Neutrophil (primary cell): ENCODE measurements at regions not wholly inside any gene's neighbourhood (a gene's known extent, or its start where the extent isn't known, plus 50 kb on each side); places are given as distances from the start of the nearest gene placed in this dataset.
"Not testable (repeated sequence)": the region's sequence is repeated elsewhere in the genome, so short reads cannot be mapped to it uniquely, and the experiment has no call there.

Experiments used
- H3K27ac ChIP-seq: fragments of 200-600 bp; sonication (generic); 2 replicates; pipeline ENCODE4 v1.5.1; 2016; ENCODE audit warnings: mild to moderate bottlenecking, moderate library complexity
- H3K27me3 ChIP-seq: fragments of 200-600 bp; sonication (generic); 2 replicates; pipeline ENCODE4 v1.6.0; 2016; ENCODE audit warnings: mild to moderate bottlenecking
- H3K36me3 ChIP-seq: fragments of 200-600 bp; sonication (generic); 2 replicates; pipeline ENCODE4 v1.5.1; 2017
- H3K4me1 ChIP-seq, 2 experiments: fragments of 200-600 bp in 1 of 2; sonication (generic) in 1 of 2; 1 replicate in 1 of 2; 2 replicates in 1 of 2; pipeline versions ENCODE4 v1.5.1 to v1.6.1; 2013 to 2016; ENCODE audit warnings: low read depth in 1 of 2, low read length in 1 of 2, mild to moderate bottlenecking in 1 of 2, moderate library complexity in 1 of 2; ENCODE audit not compliant: control insufficient read depth in 1 of 2, insufficient read depth in 1 of 2
- H3K4me3 ChIP-seq, 2 experiments: fragments of 200-600 bp in 1 of 2; sonication (generic) in 1 of 2; 1 replicate in 1 of 2; 2 replicates in 1 of 2; pipeline ENCODE4 v1.5.1; 2013 to 2016; ENCODE audit warnings: low read depth in 1 of 2, low read length in 1 of 2, mild to moderate bottlenecking in 1 of 2, moderate library complexity in 1 of 2
- H3K9me3 ChIP-seq: fragments of 200-600 bp; sonication (generic); 2 replicates; pipeline ENCODE4 v1.5.1; 2016
- TF ChIP-seq, protein P1 (sequence below): fragments of 200-600 bp; sonication (generic); IDR thresholded peaks from 2 replicates; pipeline ENCODE4 v1.5.1; 2016; ENCODE audit warnings: antibody characterized with exemption

DNA sequence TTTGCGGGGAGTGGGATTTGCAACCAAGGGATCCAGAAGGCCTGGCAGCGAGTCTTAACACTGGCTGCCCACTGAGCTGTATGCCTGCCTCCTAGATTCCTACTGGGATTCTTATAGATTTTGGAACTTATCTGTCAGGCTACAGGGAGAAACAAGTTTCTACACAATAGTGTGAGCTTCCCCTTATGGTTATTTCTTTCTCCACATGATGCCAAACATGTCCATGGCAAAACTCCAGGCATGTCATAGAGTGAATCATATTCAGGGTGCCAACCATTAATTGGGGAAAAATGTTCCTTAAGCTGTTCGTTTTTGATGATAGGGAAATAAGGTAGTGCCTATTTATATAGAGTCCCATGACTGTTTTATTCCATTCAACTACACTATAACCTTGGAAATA, 1185.2 kb upstream of the CELF4 start:
- Histone ChIP-seq H3K4me1 (no peaks in the 10 kb centered on the region), H3K9me3 (no peaks in the 10 kb centered on the region), H3K36me3 (no peaks in the 10 kb centered on the region), H3K27ac (no peak overlapping the region), H3K4me3 (no peak overlapping the region), H3K27me3 (no peaks in the 10 kb centered on the region)
- TF ChIP-seq, protein P1, sequence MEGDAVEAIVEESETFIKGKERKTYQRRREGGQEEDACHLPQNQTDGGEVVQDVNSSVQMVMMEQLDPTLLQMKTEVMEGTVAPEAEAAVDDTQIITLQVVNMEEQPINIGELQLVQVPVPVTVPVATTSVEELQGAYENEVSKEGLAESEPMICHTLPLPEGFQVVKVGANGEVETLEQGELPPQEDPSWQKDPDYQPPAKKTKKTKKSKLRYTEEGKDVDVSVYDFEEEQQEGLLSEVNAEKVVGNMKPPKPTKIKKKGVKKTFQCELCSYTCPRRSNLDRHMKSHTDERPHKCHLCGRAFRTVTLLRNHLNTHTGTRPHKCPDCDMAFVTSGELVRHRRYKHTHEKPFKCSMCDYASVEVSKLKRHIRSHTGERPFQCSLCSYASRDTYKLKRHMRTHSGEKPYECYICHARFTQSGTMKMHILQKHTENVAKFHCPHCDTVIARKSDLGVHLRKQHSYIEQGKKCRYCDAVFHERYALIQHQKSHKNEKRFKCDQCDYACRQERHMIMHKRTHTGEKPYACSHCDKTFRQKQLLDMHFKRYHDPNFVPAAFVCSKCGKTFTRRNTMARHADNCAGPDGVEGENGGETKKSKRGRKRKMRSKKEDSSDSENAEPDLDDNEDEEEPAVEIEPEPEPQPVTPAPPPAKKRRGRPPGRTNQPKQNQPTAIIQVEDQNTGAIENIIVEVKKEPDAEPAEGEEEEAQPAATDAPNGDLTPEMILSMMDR: no peak

DNA sequence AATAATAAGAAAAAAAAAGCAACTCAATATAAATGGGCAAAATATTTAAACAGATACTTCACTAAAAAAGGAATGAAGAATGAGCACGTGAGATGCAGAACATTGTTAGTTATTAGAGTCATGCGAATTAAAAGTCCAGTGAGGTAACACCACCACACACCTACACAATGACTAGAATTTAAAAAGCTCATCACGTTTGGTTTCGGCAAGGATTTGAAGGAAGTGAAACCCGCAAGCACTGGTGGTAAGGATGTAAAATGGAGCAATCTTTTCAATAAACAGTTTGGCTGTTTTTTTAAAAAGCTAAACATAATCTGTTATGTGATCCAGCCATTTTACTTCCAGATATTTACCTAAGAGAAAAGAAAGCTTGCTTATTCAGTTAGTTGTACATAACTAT, 1181.6 kb upstream of the CELF4 start:
- no peak overlapping the region for H3K27ac ChIP-seq
- TF ChIP-seq, protein P1: no peak
- H3K27me3 ChIP-seq: no peaks in the 10 kb centered on the region
- H3K4me3 ChIP-seq: no peak overlapping the region
- H3K9me3 ChIP-seq: no peaks in the 10 kb centered on the region
- H3K4me1 ChIP-seq: no peaks in the 10 kb centered on the region
- no peaks in the 10 kb centered on the region for H3K36me3 ChIP-seq

DNA sequence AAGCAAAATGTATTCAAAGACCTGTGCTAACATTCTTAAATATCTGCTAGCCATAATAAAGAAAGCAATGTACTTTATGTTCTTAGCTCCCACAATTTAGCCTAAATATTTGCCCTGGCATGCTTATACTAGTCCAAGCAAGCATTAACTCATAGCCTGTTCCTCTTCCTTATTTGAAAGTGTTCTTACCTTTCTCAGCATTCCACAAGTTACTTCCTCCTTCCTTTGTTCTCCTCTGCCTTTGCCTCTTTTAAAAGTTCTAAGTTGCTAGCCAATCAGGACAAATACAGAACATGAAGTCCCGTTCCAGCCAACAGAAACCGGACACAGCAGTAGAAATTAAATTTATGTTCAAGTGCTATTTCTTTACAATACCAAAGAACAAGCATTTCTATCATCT, 1154.6 kb upstream of the CELF4 start:
- not testable (repeated sequence) for H3K4me3 ChIP-seq, H3K27ac ChIP-seq, H3K4me1 ChIP-seq, H3K9me3 ChIP-seq, H3K36me3 ChIP-seq, H3K27me3 ChIP-seq

DNA sequence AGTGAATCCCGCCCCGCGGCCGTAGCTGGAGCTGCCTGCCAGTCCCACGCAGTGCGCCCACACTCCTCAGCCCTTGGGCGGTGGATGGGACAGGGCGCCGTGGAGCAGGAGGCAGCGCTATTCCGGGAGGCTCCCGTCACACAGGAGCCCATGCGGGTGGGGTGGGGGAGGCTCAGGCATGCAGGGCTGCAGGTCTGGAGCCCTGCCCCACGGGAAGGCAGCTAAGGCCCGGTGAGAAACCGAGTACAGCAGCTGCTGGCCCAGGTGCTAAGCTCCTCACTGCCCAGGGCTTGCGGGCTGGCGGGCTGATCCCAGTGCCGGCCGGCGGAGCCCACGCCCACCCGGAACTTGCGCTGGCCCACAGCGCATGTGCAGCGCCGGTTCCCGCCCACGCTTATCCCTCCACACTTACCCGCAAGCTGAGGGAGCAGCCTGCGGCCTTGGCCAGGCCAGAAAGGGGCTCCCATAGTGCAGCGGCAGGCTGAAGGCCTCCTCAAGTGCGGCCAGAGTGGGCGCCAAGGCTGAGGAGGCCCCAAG, 1152.8 kb upstream of the CELF4 start:
- TF ChIP-seq, protein P1: no peak
- Histone ChIP-seq H3K4me3 (no peak overlapping the region), H3K4me1 (no peaks in the 10 kb centered on the region), H3K27me3 (no peaks in the 10 kb centered on the region), H3K9me3 (no peaks in the 10 kb centered on the region), H3K27ac (no peak overlapping the region), H3K36me3 (no peaks in the 10 kb centered on the region)

DNA sequence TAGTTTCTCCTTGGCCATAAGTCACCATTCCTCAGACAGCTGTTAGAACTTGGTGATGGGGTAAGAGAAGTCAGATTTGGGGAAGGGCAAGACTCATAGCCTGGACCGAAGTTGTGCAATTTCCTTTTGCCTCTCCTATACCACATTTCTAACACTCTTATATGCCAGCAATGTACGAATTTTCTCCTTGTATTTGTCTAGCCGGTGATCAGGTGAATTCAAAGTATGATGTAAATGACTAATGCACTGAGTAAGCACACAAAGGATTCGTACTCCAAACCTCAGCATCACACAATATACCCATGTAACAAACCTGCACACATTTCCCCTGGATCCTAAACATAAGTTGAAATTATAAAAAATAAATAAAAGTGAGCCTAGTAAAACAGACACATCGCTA, 1143.5 kb upstream of the CELF4 start:
- no peaks in the 10 kb centered on the region for H3K27me3 ChIP-seq
- H3K4me3 ChIP-seq: no peak overlapping the region
- no peaks in the 10 kb centered on the region for H3K4me1 ChIP-seq
- H3K27ac ChIP-seq: no peak overlapping the region
- no peaks in the 10 kb centered on the region for H3K9me3 ChIP-seq
- TF ChIP-seq, protein P1: no peak
- H3K36me3 ChIP-seq: no peaks in the 10 kb centered on the region

DNA sequence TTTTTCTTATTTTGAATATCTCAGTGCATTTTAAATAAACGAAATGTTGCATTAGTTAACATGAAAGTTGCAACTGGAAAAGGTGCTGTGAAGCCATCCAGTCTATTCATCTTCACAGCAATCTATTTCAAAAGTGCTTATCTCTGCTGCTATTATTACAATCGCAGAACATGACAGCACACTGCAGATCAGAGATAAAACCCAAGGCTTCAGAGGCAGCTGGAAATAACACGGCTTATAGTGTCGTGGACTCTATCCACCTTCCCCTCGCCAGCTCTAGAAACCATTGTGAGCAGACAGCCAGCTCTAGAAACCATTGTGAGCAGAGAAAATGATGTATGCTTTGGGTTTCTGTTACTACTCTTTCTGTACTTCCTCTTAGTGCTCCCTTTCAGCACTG, 1140.8 kb upstream of the CELF4 start:
- Histone ChIP-seq H3K4me1 (no peaks in the 10 kb centered on the region), H3K4me3 (no peak overlapping the region), H3K27ac (no peak overlapping the region), H3K9me3 (no peaks in the 10 kb centered on the region), H3K36me3 (no peaks in the 10 kb centered on the region), H3K27me3 (no peaks in the 10 kb centered on the region)
- TF ChIP-seq, protein P1: no peak
